Mucosa of descending colon (tissue), 3 donors: ENCODE measurements at regions not wholly inside any gene's neighbourhood (a gene's known extent, or its start where the extent isn't known, plus 50 kb on each side); places are given as distances from the start of the nearest gene placed in this dataset.

ENCODE experiments used
- ATAC-seq: fragments of 200-7000 bp; cut with Tn5 transposase; one replicate; pipeline ENCODE4 v1.9.1; 2020; ENCODE audit warnings: mild to moderate bottlenecking, moderate library complexity
- DNase-seq, 3 donors: peaks; one replicate each; pipeline ENCODE4 v3.0.0-alpha.2; 2020
- H3K36me3 ChIP-seq: fragments of 200-600 bp; one replicate; pipeline ENCODE4 v1.8.0; 2021; ENCODE audit warnings: low read depth, mild to moderate bottlenecking
- H3K4me1 ChIP-seq: fragments of 200-600 bp; one replicate; pipeline ENCODE4 v1.8.0; 2021; ENCODE audit warnings: low read depth, mild to moderate bottlenecking
- H3K4me3 ChIP-seq: fragments of 200-600 bp; one replicate; pipeline ENCODE4 v1.8.0; 2021; ENCODE audit warnings: mild to moderate bottlenecking
- H3K9me3 ChIP-seq: fragments of 200-600 bp; one replicate; pipeline ENCODE4 v1.8.0; 2021; ENCODE audit warnings: mild to moderate bottlenecking
- intact Hi-C, 2 donors: fragments of 100-400 bp; cut with DNase I in 1 of 2; cut with micrococcal nuclease in 1 of 2; formaldehyde crosslinking; loops; one replicate each; pipeline versions ENCODE4 v1.11.0 to v1.11.1; 2022; cut with DNase I, micrococcal nuclease
- TF ChIP-seq, protein P1 (sequence below): fragments of 200-600 bp; IDR thresholded peaks from one replicate; pipeline ENCODE4 v1.8.0; 2022; ENCODE audit warnings: antibody characterized with exemption, mild to moderate bottlenecking
- donor health status: DM: no; HTN: no; CAD: no; lungs with moderate emphysema.
- donor health status: DM: no; HTN: no; CAD: no.
- donor health status: DM: no; HTN: yes; CAD: no.

DNA sequence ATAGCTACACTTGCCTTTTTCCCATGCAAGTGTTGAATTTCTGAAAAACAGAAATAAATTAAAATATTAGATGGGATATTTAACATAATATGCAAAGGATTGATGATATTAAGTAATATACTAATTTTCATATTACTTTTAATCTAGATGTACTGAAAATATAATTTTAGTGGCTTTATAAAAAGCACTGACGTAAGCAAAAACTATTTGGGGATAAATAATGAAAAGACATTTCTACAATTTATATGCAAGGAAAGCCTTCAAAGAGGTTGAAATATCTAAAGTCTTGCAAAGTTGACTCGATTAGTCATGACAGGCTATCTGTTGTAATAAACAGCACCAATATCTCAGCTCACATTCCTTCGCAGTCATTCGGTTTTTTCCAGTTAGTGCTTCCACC is 94.9 kb upstream of the ABCB5 start:
- intact Hi-C loops = no loop called here
- no peaks in the 10 kb centered on the region for H3K36me3 ChIP-seq
- DNase-seq = no peak
- no peak for ATAC-seq
- no peaks in the 10 kb centered on the region for H3K4me1 ChIP-seq
- TF ChIP-seq, protein P1, sequence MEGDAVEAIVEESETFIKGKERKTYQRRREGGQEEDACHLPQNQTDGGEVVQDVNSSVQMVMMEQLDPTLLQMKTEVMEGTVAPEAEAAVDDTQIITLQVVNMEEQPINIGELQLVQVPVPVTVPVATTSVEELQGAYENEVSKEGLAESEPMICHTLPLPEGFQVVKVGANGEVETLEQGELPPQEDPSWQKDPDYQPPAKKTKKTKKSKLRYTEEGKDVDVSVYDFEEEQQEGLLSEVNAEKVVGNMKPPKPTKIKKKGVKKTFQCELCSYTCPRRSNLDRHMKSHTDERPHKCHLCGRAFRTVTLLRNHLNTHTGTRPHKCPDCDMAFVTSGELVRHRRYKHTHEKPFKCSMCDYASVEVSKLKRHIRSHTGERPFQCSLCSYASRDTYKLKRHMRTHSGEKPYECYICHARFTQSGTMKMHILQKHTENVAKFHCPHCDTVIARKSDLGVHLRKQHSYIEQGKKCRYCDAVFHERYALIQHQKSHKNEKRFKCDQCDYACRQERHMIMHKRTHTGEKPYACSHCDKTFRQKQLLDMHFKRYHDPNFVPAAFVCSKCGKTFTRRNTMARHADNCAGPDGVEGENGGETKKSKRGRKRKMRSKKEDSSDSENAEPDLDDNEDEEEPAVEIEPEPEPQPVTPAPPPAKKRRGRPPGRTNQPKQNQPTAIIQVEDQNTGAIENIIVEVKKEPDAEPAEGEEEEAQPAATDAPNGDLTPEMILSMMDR = no peak
- H3K9me3 ChIP-seq = no peaks in the 10 kb centered on the region
- no peak overlapping the region for H3K4me3 ChIP-seq

DNA sequence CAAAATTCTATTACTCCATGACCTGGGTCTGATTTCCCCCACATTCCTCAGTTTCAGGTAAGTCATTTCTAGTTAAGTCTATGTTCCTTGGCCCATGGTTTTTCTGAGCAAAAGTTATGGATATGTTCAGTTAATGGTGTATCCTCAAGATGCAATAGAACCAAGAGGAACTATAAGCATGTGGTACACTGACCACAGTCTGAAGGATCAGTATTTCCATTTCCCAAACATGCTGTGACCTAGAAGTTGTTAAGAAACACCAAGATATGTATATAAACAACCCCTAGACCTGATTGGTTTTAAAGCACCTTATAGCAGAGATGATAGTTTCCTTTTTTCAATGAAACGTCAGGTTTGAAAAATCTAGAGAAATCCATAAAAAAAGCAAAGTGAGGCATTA is 94.2 kb upstream of the ABCB5 start:
- no peaks in the 10 kb centered on the region for H3K36me3 ChIP-seq
- DNase-seq (no peak), ATAC-seq (no peak)
- intact Hi-C loops = no loop called here
- H3K9me3 ChIP-seq = no peaks in the 10 kb centered on the region
- H3K4me3 ChIP-seq = no peak overlapping the region
- H3K4me1 ChIP-seq = no peaks in the 10 kb centered on the region
- TF ChIP-seq, protein P1 = no peak

DNA sequence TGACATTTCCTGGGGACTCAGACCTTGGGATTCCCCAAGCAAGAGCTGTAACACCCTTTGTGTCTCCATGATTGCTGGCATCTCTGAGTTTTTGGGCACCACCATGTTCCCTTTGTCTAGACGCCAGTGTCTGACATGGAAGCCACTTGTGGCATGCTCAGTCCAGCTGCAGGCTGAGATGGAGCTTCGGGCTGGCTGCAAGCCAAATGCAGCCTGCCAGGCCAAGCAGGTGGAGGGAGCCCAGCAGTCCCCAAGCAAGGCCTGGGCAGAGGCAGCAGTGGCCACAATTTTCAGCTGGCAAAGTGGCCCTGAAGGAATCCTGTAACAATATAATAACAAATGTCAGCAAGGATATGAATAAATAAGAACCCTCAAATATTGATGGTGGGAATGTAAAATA is 86.2 kb upstream of the ABCB5 start:
- H3K36me3 ChIP-seq = no peaks in the 10 kb centered on the region
- no peak overlapping the region for H3K4me3 ChIP-seq
- no peak for ATAC-seq
- peaks cover 6% of the 10 kb centered on the region for H3K9me3 ChIP-seq
- intact Hi-C loops = no loop called here
- DNase-seq = no peak
- TF ChIP-seq, protein P1 = no peak
- no peaks in the 10 kb centered on the region for H3K4me1 ChIP-seq

DNA sequence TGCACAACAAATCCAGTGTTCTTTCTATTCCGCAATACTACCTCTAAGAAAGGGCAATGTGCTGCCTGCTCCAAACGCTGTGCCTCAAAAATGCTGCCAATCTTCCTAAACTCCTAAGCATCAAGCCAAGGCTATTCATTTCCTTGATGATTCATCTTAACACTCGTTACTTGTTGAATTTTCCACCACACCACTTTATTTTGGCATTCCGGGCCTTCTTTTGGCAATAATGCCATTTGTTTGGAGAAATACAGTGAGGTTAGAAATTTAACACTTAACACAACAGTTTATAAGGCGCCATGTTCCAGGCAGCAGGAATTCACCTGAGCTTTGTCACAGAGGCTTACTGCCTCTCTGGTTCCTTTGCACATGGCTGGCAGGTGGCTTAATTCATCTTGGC is 82.6 kb upstream of the ABCB5 start:
- intact Hi-C loops = no loop called here
- TF ChIP-seq, protein P1 = no peak
- H3K36me3 ChIP-seq = no peaks in the 10 kb centered on the region
- DNase-seq = no peak
- H3K9me3 ChIP-seq = peaks cover 6% of the 10 kb centered on the region
- no peak for ATAC-seq
- H3K4me1 ChIP-seq = no peaks in the 10 kb centered on the region
- H3K4me3 ChIP-seq = no peak overlapping the region

DNA sequence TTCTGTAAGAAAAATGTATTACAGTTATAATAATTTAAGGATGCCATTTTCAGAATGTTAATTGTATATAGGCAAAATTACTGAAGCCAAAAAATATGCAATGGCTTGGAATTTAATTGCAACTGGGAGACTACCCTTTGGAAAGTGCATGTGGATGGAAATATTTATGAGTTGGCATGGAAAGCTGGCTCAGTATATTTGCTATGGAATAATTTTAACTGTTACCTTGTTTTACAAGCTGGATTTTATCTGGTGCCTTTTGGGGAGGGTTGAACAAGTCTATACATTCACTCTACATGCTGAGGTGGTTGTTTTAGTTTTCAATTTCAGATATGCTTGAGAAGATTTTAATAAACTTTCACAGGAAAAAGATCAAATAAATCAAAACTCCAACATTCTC is 80.9 kb upstream of the ABCB5 start:
- Histone ChIP-seq H3K4me3 (no peak overlapping the region), H3K36me3 (no peaks in the 10 kb centered on the region), H3K4me1 (no peaks in the 10 kb centered on the region), H3K9me3 (no peaks in the 10 kb centered on the region)
- intact Hi-C loops = no loop called here
- TF ChIP-seq, protein P1 = no peak
- ATAC-seq (no peak), DNase-seq (no peak)

DNA sequence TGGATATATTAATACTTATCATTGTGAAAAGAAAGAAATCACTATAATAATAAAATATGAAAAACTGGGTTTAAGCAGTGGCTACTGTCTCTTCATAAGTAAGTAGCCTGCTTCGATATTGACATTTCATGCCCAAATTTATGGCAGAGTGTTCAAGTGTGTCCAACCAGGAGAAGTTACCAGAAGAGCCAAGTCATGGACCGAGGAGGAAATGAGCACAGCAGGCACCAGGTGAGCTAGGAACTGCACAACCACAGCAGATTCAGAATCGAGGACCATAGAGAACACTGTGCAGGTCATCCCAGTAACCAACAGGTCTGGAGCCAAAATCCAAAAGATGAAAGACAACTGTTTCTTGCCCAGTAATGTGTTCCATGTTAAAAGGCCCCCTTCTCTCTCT is 79.9 kb upstream of the ABCB5 start:
- no peak for DNase-seq
- H3K4me1 ChIP-seq = no peaks in the 10 kb centered on the region
- intact Hi-C loops = no loop called here
- TF ChIP-seq, protein P1 = no peak
- ATAC-seq = no peak
- H3K9me3 ChIP-seq = no peaks in the 10 kb centered on the region
- no peak overlapping the region for H3K4me3 ChIP-seq
- no peaks in the 10 kb centered on the region for H3K36me3 ChIP-seq
